Peyer's patch (tissue), 4 donors: ENCODE measurements at regions not wholly inside any gene's neighbourhood (a gene's known extent, or its start where the extent isn't known, plus 50 kb on each side); places are given as distances from the start of the nearest gene placed in this dataset.

Experiments
- DNase-seq, 3 donors: peaks; one replicate each; pipeline ENCODE4 v3.0.0-alpha.2; 2017 to 2019
- H3K27ac ChIP-seq, 4 donors: fragments of 200-600 bp; sonication (generic); one replicate each; pipeline ENCODE4 v1.5.1; 2016 to 2019
- H3K27me3 ChIP-seq, 2 donors: fragments of 200-600 bp; sonication (generic); one replicate each; pipeline ENCODE4 v1.5.1; 2019
- H3K36me3 ChIP-seq, 3 donors: fragments of 200-600 bp; sonication (generic); one replicate each; pipeline ENCODE4 v1.5.1; 2016 to 2019
- H3K4me1 ChIP-seq, 4 donors: fragments of 200-600 bp; sonication (generic); one replicate each; pipeline ENCODE4 v1.5.1; 2016 to 2019
- H3K4me3 ChIP-seq, 4 donors: fragments of 200-600 bp; sonication (generic); 1 replicate in 3 of 4; 2 replicates in 1 of 4; pipeline ENCODE4 v1.5.1; 2016 to 2019; ENCODE audit warnings: mild to moderate bottlenecking in 1 of 4
- H3K9me3 ChIP-seq, 4 donors: fragments of 200-600 bp; sonication (generic); one replicate each; pipeline ENCODE4 v1.5.1; 2016 to 2019; ENCODE audit warnings: mild to moderate bottlenecking in 1 of 4
- CTCF ChIP-seq, 6 experiments: fragments of 450-650 bp in 4 of 6; fragments of 200-600 bp in 2 of 6; sonication (generic) in 1 of 6; IDR thresholded peaks; one replicate each; pipeline ENCODE4 v1.5.1; 2017 to 2019; ENCODE audit warnings: antibody characterized with exemption in 6 of 6, mild to moderate bottlenecking in 3 of 6, moderate library complexity in 1 of 6
- POLR2A ChIP-seq, 2 donors: fragments of 450-650 bp; IDR thresholded peaks; one replicate each; pipeline ENCODE4 v1.5.1; 2017; ENCODE audit warnings: antibody characterized with exemption in 2 of 2, mild to moderate bottlenecking in 2 of 2, moderate library complexity in 2 of 2

- Histone ChIP-seq H3K27ac (no peak overlapping the region), H3K4me1 (no peaks in the 10 kb centered on the region), H3K4me3 (no peak overlapping the region), H3K9me3 (no peaks in the 10 kb centered on the region), H3K36me3 (no peaks in the 10 kb centered on the region), H3K27me3 (no peaks in the 10 kb centered on the region)
- no peak for DNase-seq
- TF ChIP-seq CTCF (IDR thresholded peaks at IDR 0.05) (no peak), POLR2A (IDR thresholded peaks at IDR 0.05) (no peak)
Observed at GRCh38 chr12:58224536-58225105, 283.3 kb downstream of the ATP23 start.

- H3K4me3 ChIP-seq, result no peak overlapping the region
- no peak for TF ChIP-seq POLR2A (IDR thresholded peaks at IDR 0.05)
- TF ChIP-seq CTCF (IDR thresholded peaks at IDR 0.05), result no peak
- DNase-seq, result no peak
- no peaks in the 10 kb centered on the region for H3K4me1 ChIP-seq
- no peak overlapping the region for H3K27ac ChIP-seq
- no peaks in the 10 kb centered on the region for H3K36me3 ChIP-seq
- no peaks in the 10 kb centered on the region for H3K9me3 ChIP-seq
- no peaks in the 10 kb centered on the region for H3K27me3 ChIP-seq
Observed at GRCh38 chr12:58225203-58225877, 284.0 kb downstream of the ATP23 start.

- peak in 1 of 3 donors; percentile 52 for DNase-seq
- TF ChIP-seq POLR2A (IDR thresholded peaks at IDR 0.05) (no peak), CTCF (IDR thresholded peaks at IDR 0.05) (no peak)
Observed at GRCh38 chr12:58233886-58234285, 292.5 kb downstream of the ATP23 start.

GRCh38 chr12:58238411-58238810, 297.0 kb downstream of the ATP23 start:
- Histone ChIP-seq H3K27me3 (no peaks in the 10 kb centered on the region), H3K27ac (no peak overlapping the region), H3K9me3 (no peaks in the 10 kb centered on the region), H3K36me3 (no peaks in the 10 kb centered on the region), H3K4me3 (no peak overlapping the region), H3K4me1 (no peaks in the 10 kb centered on the region)
- DNase-seq, result no peak
- no peak for TF ChIP-seq POLR2A (IDR thresholded peaks at IDR 0.05)
- no peak for TF ChIP-seq CTCF (IDR thresholded peaks at IDR 0.05)

More at GRCh38 chr12:58233886-58234285, 292.5 kb downstream of the ATP23 start:
- Histone ChIP-seq H3K36me3 (no peaks in the 10 kb centered on the region), H3K4me3 (no peak overlapping the region), H3K27me3 (no peaks in the 10 kb centered on the region), H3K9me3 (no peaks in the 10 kb centered on the region), H3K27ac (no peak overlapping the region), H3K4me1 (no peaks in the 10 kb centered on the region)

GRCh38 chr12:58241099-58241498, 299.7 kb downstream of the ATP23 start:
- H3K4me3 ChIP-seq, result no peak overlapping the region
- no peaks in the 10 kb centered on the region for H3K27me3 ChIP-seq
- no peak overlapping the region for H3K27ac ChIP-seq
- H3K9me3 ChIP-seq, result no peaks in the 10 kb centered on the region
- TF ChIP-seq CTCF (IDR thresholded peaks at IDR 0.05) (no peak), POLR2A (IDR thresholded peaks at IDR 0.05) (no peak)
- no peaks in the 10 kb centered on the region for H3K36me3 ChIP-seq
- H3K4me1 ChIP-seq, result no peaks in the 10 kb centered on the region
- DNase-seq, result no peak
